Endodermal cell (in vitro differentiated cells): ENCODE measurements at regions not wholly inside any gene's neighbourhood (a gene's known extent, or its start where the extent isn't known, plus 50 kb on each side); places are given as distances from the start of the nearest gene placed in this dataset.

ENCODE experiments used
- DNase-seq: peaks from one replicate; pipeline ENCODE4 v3.0.0-alpha.2; 2017
- H3K27ac ChIP-seq: 2 replicates; pipeline ENCODE4 v1.5.1; 2013; ENCODE audit warnings: mild to moderate bottlenecking, low read depth, low read length, moderate library complexity
- H3K27me3 ChIP-seq: 2 replicates; pipeline ENCODE4 v1.6.1; 2013; ENCODE audit warnings: mild to moderate bottlenecking, low read length, moderate library complexity; ENCODE audit not compliant: insufficient read depth, control insufficient read depth, poor library complexity, severe bottlenecking
- H3K36me3 ChIP-seq: 2 replicates; pipeline ENCODE4 v1.7.0; 2013; ENCODE audit warnings: mild to moderate bottlenecking, low read length, moderate library complexity; ENCODE audit not compliant: control insufficient read depth, insufficient read depth
- H3K4me1 ChIP-seq: one replicate; pipeline ENCODE4 v1.7.0; 2013; ENCODE audit warnings: low read length; ENCODE audit not compliant: control insufficient read depth, insufficient read depth
- H3K4me3 ChIP-seq: 2 replicates; pipeline ENCODE4 v1.5.1; 2013; ENCODE audit warnings: mild to moderate bottlenecking, low read length, moderate library complexity
- H3K9ac ChIP-seq: 2 replicates; pipeline ENCODE4 v1.6.1; 2013; ENCODE audit warnings: mild to moderate bottlenecking, low read length, moderate library complexity; ENCODE audit not compliant: poor library complexity, severe bottlenecking; ENCODE audit errors: extremely low read depth
- H3K9me3 ChIP-seq: 2 replicates; pipeline ENCODE4 v1.6.1; 2013; ENCODE audit warnings: mild to moderate bottlenecking, low read length, moderate library complexity; ENCODE audit not compliant: control insufficient read depth
- H3K27ac Mint-ChIP-seq: 2 replicates; pipeline ENCODE4 v1.8.0; 2020; ENCODE audit warnings: mixed read lengths
- H3K27me3 Mint-ChIP-seq: 2 replicates; pipeline ENCODE4 v1.8.0; 2021; ENCODE audit warnings: mild to moderate bottlenecking, mixed read lengths; ENCODE audit not compliant: insufficient read depth
- H3K36me3 Mint-ChIP-seq: 2 replicates; pipeline ENCODE4 v1.8.0; 2020; ENCODE audit warnings: low read depth, mixed read lengths
- H3K4me1 Mint-ChIP-seq: 2 replicates; pipeline ENCODE4 v1.8.0; 2020; ENCODE audit warnings: mixed read lengths
- H3K4me3 Mint-ChIP-seq: 2 replicates; pipeline ENCODE4 v1.8.0; 2020; ENCODE audit warnings: mild to moderate bottlenecking, moderate library complexity, mixed read lengths
- H3K9me3 Mint-ChIP-seq: 2 replicates; pipeline ENCODE4 v1.8.0; 2020; ENCODE audit warnings: mild to moderate bottlenecking, mixed read lengths
- CTCF ChIP-seq: fragments of 200-600 bp; sonication (generic); conservative IDR thresholded peaks from 2 replicates; pipeline ENCODE4 v1.5.0; 2021; ENCODE audit warnings: antibody characterized with exemption, mild to moderate bottlenecking
- WGBS, 2 experiments: methylation state at CpG; one replicate each; pipeline versions ENCODE4 v1.1.5 to v1.1.7; 2013; ENCODE audit warnings: missing lambda C conversion rate in 2 of 2, mixed read lengths in 1 of 2; ENCODE audit not compliant: insufficient coverage in 1 of 2, insufficient read length in 1 of 2; 5-methylcytosine and 5-hydroxymethylcytosine counted together

GRCh38 chr1:229756666-229757065 is 130.6 kb downstream of the URB2 start:
- Mint-ChIP-seq H3K36me3 (no peaks in the 10 kb centered on the region), H3K27me3 (no peaks in the 10 kb centered on the region), H3K4me3 (no peak overlapping the region), H3K27ac (no peak overlapping the region), H3K9me3 (no peaks in the 10 kb centered on the region), H3K4me1 (no peaks in the 10 kb centered on the region)
- no peak for DNase-seq
- no peak for TF ChIP-seq CTCF
- Histone ChIP-seq H3K4me1 (no peaks in the 10 kb centered on the region), H3K27ac (no peak overlapping the region), H3K9ac (no peak overlapping the region), H3K4me3 (no peak overlapping the region), H3K36me3 (no peaks in the 10 kb centered on the region), H3K27me3 (no peaks in the 10 kb centered on the region), H3K9me3 (no peaks in the 10 kb centered on the region)
- 90 to 93% methylated on average over 3 to 4 of the region's 4 CpGs for WGBS, 2 experiments

- no peaks in the 10 kb centered on the region for H3K36me3 ChIP-seq
- no peaks in the 10 kb centered on the region for H3K9me3 ChIP-seq
- H3K4me1 ChIP-seq = no peaks in the 10 kb centered on the region
- no peak overlapping the region for H3K4me3 Mint-ChIP-seq
- H3K4me1 Mint-ChIP-seq = no peaks in the 10 kb centered on the region
- no peaks in the 10 kb centered on the region for H3K27me3 Mint-ChIP-seq
- H3K4me3 ChIP-seq = no peak overlapping the region
- H3K27me3 ChIP-seq = no peaks in the 10 kb centered on the region
- TF ChIP-seq CTCF = no peak
- no peaks in the 10 kb centered on the region for H3K36me3 Mint-ChIP-seq
- H3K27ac ChIP-seq = no peak overlapping the region
- no peak for DNase-seq
- H3K9ac ChIP-seq = no peak overlapping the region
- H3K9me3 Mint-ChIP-seq = no peaks in the 10 kb centered on the region
- no peak overlapping the region for H3K27ac Mint-ChIP-seq
These were observed 131.2 kb downstream of the URB2 start for GRCh38 chr1:229757226-229757625.

- Mint-ChIP-seq H3K27me3 (no peaks in the 10 kb centered on the region), H3K4me3 (no peak overlapping the region), H3K4me1 (no peaks in the 10 kb centered on the region), H3K36me3 (no peaks in the 10 kb centered on the region), H3K9me3 (no peaks in the 10 kb centered on the region), H3K27ac (no peak overlapping the region)
- no peaks in the 10 kb centered on the region for H3K4me1 ChIP-seq
- no peak overlapping the region for H3K27ac ChIP-seq
- H3K9me3 ChIP-seq = no peaks in the 10 kb centered on the region
- DNase-seq = no peak
- H3K27me3 ChIP-seq = no peaks in the 10 kb centered on the region
- H3K36me3 ChIP-seq = no peaks in the 10 kb centered on the region
- TF ChIP-seq CTCF = no peak
- H3K9ac ChIP-seq = no peak overlapping the region
- H3K4me3 ChIP-seq = no peak overlapping the region
- WGBS, 2 experiments = 93 to 98% methylated on average over 12 to 15 of the region's 15 CpGs
These were observed 132.3 kb downstream of the URB2 start for GRCh38 chr1:229758101-229759036.
